ENCODE measurements at regions not wholly inside any gene's neighbourhood (a gene's known extent, or its start where the extent isn't known, plus 50 kb on each side); places are given as distances from the start of the nearest gene placed in this dataset.

DNA sequence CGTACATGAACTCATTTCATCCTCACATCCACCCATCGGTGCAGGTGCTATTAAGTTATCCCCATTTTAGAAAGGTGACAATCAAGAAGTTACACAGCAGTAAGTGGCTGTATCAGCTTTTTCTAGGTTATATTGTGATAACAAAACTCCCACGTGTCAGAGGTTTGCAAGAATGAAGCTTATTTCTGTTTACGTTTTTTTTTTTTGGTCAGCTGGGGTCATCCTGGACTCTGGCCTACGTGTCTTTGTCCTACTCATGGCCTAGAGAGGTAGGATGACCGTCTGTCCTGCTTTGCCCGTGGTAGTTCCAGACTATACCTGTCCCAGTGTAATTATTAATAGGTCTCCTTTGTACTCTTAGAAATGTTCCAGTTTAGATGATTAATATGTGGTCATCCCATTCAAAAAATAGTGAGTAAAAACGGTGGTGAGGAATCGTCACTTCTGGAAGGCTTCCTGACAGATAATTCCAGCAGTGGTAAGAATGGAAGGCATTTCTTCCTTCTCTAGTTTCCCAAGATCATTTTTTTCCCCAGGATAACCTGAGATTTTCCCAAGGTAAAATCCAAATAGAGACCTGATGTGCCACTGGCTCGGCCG, 64.2 kb upstream of the KIF26B start:
- no peaks in the 10 kb centered on the region for H3K9me3 ChIP-seq
- H3K36me3 ChIP-seq (replicated peaks in 1 of 2; ENCODE audit: insufficient read depth in 1 of 2, low read depth in 2 of 2), result no peaks in the 10 kb centered on the region
- H3K4me1 ChIP-seq, result no peaks in the 10 kb centered on the region
- WGBS, 2 donors, result 83 to 84% methylated on average over 11 of the region's 11 CpGs
- intact Hi-C loops (cut with DNase I), result no loop called here
- no peak for DNase-seq
- H3K4me3 ChIP-seq, result no peak overlapping the region
- H3K27me3 ChIP-seq, result no peaks in the 10 kb centered on the region
- TF ChIP-seq, protein P1, sequence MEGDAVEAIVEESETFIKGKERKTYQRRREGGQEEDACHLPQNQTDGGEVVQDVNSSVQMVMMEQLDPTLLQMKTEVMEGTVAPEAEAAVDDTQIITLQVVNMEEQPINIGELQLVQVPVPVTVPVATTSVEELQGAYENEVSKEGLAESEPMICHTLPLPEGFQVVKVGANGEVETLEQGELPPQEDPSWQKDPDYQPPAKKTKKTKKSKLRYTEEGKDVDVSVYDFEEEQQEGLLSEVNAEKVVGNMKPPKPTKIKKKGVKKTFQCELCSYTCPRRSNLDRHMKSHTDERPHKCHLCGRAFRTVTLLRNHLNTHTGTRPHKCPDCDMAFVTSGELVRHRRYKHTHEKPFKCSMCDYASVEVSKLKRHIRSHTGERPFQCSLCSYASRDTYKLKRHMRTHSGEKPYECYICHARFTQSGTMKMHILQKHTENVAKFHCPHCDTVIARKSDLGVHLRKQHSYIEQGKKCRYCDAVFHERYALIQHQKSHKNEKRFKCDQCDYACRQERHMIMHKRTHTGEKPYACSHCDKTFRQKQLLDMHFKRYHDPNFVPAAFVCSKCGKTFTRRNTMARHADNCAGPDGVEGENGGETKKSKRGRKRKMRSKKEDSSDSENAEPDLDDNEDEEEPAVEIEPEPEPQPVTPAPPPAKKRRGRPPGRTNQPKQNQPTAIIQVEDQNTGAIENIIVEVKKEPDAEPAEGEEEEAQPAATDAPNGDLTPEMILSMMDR (IDR thresholded peaks at IDR 0.05), result no peak
- no peak for TF ChIP-seq POLR2A (IDR thresholded peaks at IDR 0.05)
- ATAC-seq, result no peak
- H3K27ac ChIP-seq, result no peak overlapping the region

DNA sequence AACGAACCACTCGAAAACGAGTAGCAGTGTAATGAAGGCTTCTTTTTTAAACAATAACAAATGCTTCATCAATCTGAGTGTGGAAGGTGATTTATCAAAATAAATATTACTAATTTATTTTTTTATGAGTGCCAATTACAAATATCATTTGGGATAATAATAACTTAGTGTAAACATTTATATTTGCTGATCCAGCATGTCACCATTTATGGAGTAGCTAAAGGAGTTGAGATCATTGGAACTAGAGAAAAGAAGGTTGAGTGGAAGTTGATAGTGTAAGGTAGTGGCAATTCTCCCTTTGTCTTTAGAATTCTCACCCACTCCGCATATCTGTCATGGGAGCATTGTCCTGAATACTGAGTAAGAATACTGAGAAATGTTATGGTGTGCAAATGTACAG, 67.1 kb upstream of the KIF26B start:
- Histone ChIP-seq H3K4me1 (no peaks in the 10 kb centered on the region), H3K36me3 (replicated peaks in 1 of 2; ENCODE audit: insufficient read depth in 1 of 2, low read depth in 2 of 2) (no peaks in the 10 kb centered on the region), H3K4me3 (no peak overlapping the region), H3K27me3 (no peaks in the 10 kb centered on the region), H3K9me3 (no peaks in the 10 kb centered on the region), H3K27ac (no peak overlapping the region)
- WGBS, 2 donors, result 86 to 89% methylated on average over 4 of the region's 4 CpGs
- TF ChIP-seq POLR2A (IDR thresholded peaks at IDR 0.05), result no peak
- TF ChIP-seq, protein P1 (IDR thresholded peaks at IDR 0.05), result no peak
- no peak for ATAC-seq
- no peak for DNase-seq
- intact Hi-C loops (cut with DNase I), result no loop called here

DNA sequence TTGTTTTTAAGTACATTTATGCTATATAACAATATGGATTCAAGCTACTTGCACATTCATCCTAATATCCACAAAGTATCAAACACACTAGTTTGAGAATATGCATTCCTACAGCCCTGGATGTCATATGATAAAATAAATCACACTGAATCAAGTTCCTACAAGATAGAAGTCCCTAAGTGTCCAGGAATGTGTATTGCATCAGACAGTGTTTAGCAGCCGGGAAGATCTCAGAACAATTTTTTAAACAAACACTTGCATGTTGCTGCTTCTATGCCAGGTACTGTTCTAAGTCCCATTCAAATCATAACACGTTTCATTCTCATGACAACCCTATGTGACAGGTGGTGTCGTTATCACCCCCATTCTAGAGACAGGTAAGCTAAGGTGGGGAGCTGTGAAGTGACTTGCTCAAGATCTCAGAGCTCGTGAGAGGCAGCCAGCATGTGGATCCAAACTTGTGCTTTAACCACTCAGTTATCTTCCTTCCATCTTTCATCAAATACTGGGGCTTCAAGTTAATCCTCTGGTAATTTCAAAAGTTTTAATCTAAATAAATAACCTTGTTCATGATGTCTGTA, 68.3 kb upstream of the KIF26B start:
- intact Hi-C loops (cut with DNase I), result no loop called here
- H3K9me3 ChIP-seq, result no peaks in the 10 kb centered on the region
- H3K27me3 ChIP-seq, result no peaks in the 10 kb centered on the region
- ATAC-seq (no peak), DNase-seq (no peak)
- H3K27ac ChIP-seq, result no peak overlapping the region
- no peaks in the 10 kb centered on the region for H3K4me1 ChIP-seq
- 73 to 75% methylated on average over 4 of the region's 4 CpGs for WGBS, 2 donors
- no peak overlapping the region for H3K4me3 ChIP-seq
- TF ChIP-seq, protein P1 (IDR thresholded peaks at IDR 0.05), result no peak
- TF ChIP-seq POLR2A (IDR thresholded peaks at IDR 0.05), result no peak
- no peaks in the 10 kb centered on the region for H3K36me3 ChIP-seq (replicated peaks in 1 of 2; ENCODE audit: insufficient read depth in 1 of 2, low read depth in 2 of 2)

DNA sequence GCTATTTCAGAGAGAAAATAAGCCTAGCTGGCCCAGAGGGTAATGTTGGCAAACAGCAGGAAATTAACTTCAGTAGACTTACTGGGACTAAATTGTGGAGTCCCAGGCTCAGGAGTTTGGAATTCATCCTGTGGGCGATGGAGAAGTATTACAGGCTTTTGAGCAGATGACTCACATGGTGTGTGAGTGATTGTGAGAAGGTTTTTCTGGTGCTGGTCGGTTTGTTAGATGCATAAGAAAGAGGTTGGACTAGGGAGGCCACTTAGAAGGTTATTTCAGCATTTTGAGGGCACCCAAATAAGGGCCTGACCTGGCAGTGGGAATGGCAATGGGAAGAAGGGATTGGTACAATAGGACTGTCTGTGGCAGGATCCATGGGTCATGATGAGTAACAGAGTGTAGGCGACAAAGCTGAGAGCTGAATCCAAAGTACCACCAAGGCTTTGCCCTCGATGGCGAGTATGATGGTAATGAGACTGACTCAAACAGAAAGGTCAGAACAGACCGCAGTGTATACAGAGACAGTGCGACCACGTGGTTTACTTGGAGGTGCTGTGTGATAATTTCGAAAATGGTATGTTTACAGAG, 69.2 kb upstream of the KIF26B start:
- H3K9me3 ChIP-seq, result no peaks in the 10 kb centered on the region
- no peak overlapping the region for H3K4me3 ChIP-seq
- no peak for TF ChIP-seq POLR2A (IDR thresholded peaks at IDR 0.05)
- TF ChIP-seq, protein P1 (IDR thresholded peaks at IDR 0.05), result no peak
- H3K27me3 ChIP-seq, result no peaks in the 10 kb centered on the region
- no peaks in the 10 kb centered on the region for H3K4me1 ChIP-seq
- no peaks in the 10 kb centered on the region for H3K36me3 ChIP-seq (replicated peaks in 1 of 2; ENCODE audit: insufficient read depth in 1 of 2, low read depth in 2 of 2)
- WGBS, 2 donors, result 82 to 88% methylated on average over 9 of the region's 9 CpGs
- intact Hi-C loops (cut with DNase I), result no loop called here
- no peak for DNase-seq
- ATAC-seq, result no peak
- no peak overlapping the region for H3K27ac ChIP-seq

DNA sequence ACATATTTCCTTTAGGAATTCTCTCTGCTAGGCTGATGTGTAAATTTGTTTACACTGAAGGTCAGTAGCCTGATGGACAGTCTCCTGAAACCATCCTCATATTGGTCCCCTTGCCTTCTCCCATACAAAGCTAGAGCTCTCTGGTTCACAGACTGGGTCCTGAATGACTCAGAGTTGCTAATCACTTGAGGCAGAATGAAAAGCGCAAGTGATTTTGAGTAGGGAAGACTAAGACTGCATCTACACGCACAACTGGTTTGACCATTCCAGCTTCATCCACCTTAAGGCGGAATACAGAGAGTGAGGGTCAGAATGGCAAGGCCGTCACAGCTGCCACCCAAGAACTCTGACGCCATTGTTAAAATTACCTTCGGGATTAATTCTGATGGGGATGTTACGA, 70.2 kb upstream of the KIF26B start:
- Histone ChIP-seq H3K27me3 (no peaks in the 10 kb centered on the region), H3K9me3 (no peaks in the 10 kb centered on the region), H3K4me1 (no peaks in the 10 kb centered on the region), H3K36me3 (replicated peaks in 1 of 2; ENCODE audit: insufficient read depth in 1 of 2, low read depth in 2 of 2) (no peaks in the 10 kb centered on the region), H3K27ac (no peak overlapping the region), H3K4me3 (no peak overlapping the region)
- WGBS, 2 donors, result 95 to 97% methylated on average over 7 of the region's 7 CpGs
- ATAC-seq (no peak), DNase-seq (no peak)
- TF ChIP-seq, protein P1 (IDR thresholded peaks at IDR 0.05), result no peak
- no peak for TF ChIP-seq POLR2A (IDR thresholded peaks at IDR 0.05)
- intact Hi-C loops (cut with DNase I), result no loop called here

All from body of pancreas (tissue), 4 donors.